WTC11 (cell line): ENCODE measurements at regions not wholly inside any gene's neighbourhood (a gene's known extent, or its start where the extent isn't known, plus 50 kb on each side); places are given as distances from the start of the nearest gene placed in this dataset.

ENCODE experiments used
- ATAC-seq: fragments of 200-7000 bp; cut with Tn5 transposase; 2 replicates; pipeline ENCODE4 v1.10.0; 2021; ENCODE audit warnings: mild to moderate bottlenecking, moderate library complexity
- CTCF ChIA-PET: fragments of 300-600 bp; sonication (Branson Sonifier 250); formaldehyde crosslinking; loops from one replicate; lab custom pipeline; 2021; ENCODE audit warnings: antibody characterized with exemption; lab: Charles Lee
- POLR2A ChIA-PET: fragments of 350-600 bp; sonication (Branson Sonifier 250); formaldehyde crosslinking; loops from one replicate; lab custom pipeline; 2021; ENCODE audit warnings: antibody characterized with exemption; lab: Charles Lee
- DNase-seq: peaks from one replicate; pipeline ENCODE4 v3.0.0; 2021; ENCODE audit warnings: low spot score
- H3K27ac Mint-ChIP-seq: 2 replicates; pipeline ENCODE4 v1.8.0; 2021; ENCODE audit warnings: mixed read lengths
- H3K27me3 Mint-ChIP-seq: 2 replicates; pipeline ENCODE4 v1.8.0; 2021; ENCODE audit warnings: low read depth, mild to moderate bottlenecking, moderate library complexity, mixed read lengths
- H3K36me3 Mint-ChIP-seq: 2 replicates; pipeline ENCODE4 v1.8.0; 2021; ENCODE audit warnings: mixed read lengths
- H3K4me1 Mint-ChIP-seq: 2 replicates; pipeline ENCODE4 v1.8.0; 2022; ENCODE audit warnings: mixed read lengths
- H3K4me3 Mint-ChIP-seq: 2 replicates; pipeline ENCODE4 v1.8.0; 2021; ENCODE audit warnings: mild to moderate bottlenecking, moderate library complexity, mixed read lengths
- H3K9me3 Mint-ChIP-seq: 2 replicates; pipeline ENCODE4 v1.8.0; 2021; ENCODE audit warnings: mixed read lengths
- ATF6 ChIP-seq: sonication (generic); formaldehyde crosslinking; IDR thresholded peaks from 2 replicates; pipeline ENCODE4 v1.8.1; 2023; ENCODE audit warnings: mild to moderate bottlenecking, missing genetic modification reagents
- E2F5 ChIP-seq: sonication (generic); formaldehyde crosslinking; IDR thresholded peaks from 2 replicates; pipeline ENCODE4 v1.8.1; 2022; ENCODE audit warnings: mild to moderate bottlenecking, moderate library complexity, missing genetic modification reagents
- EMX1 ChIP-seq: fragments of 250-450 bp; sonication (Bioruptor Pico); IDR thresholded peaks from 2 replicates; pipeline ENCODE4 v1.8.0; 2021; ENCODE audit warnings: mild to moderate bottlenecking
- ERG ChIP-seq: fragments of 250-450 bp; sonication (Bioruptor Pico); IDR thresholded peaks from 2 replicates; pipeline ENCODE4 v1.8.0; 2021; ENCODE audit warnings: mild to moderate bottlenecking
- ESRRA ChIP-seq: sonication (generic); formaldehyde crosslinking; IDR thresholded peaks from 2 replicates; pipeline ENCODE4 v1.8.1; 2022; ENCODE audit warnings: mild to moderate bottlenecking, missing genetic modification reagents, borderline replicate concordance
- FOXP1 ChIP-seq: sonication (generic); formaldehyde crosslinking; IDR thresholded peaks from 2 replicates; pipeline ENCODE4 v1.8.0; 2022; ENCODE audit warnings: missing genetic modification reagents, mild to moderate bottlenecking, moderate library complexity, borderline replicate concordance
- GABPB1 ChIP-seq: sonication (generic); formaldehyde crosslinking; IDR thresholded peaks from 2 replicates; pipeline ENCODE4 v1.8.1; 2023; ENCODE audit warnings: mild to moderate bottlenecking, missing genetic modification reagents
- HMGA2 ChIP-seq: fragments of 250-450 bp; sonication (Bioruptor Pico); IDR thresholded peaks from 2 replicates; pipeline ENCODE4 v1.4.0; 2021; ENCODE audit warnings: mild to moderate bottlenecking, moderate library complexity
- HMGXB4 ChIP-seq: sonication (generic); formaldehyde crosslinking; IDR thresholded peaks from 2 replicates; pipeline ENCODE4 v1.8.1; 2023; ENCODE audit warnings: mild to moderate bottlenecking, moderate library complexity, missing genetic modification reagents
- IRF1 ChIP-seq: sonication (generic); formaldehyde crosslinking; IDR thresholded peaks from 2 replicates; pipeline ENCODE4 v1.8.0; 2023; ENCODE audit warnings: missing genetic modification reagents
- MAX ChIP-seq: sonication (generic); formaldehyde crosslinking; IDR thresholded peaks from 2 replicates; pipeline ENCODE4 v1.8.0; 2022; ENCODE audit warnings: mild to moderate bottlenecking, missing genetic modification reagents
- MLX ChIP-seq: sonication (generic); formaldehyde crosslinking; IDR thresholded peaks from 2 replicates; pipeline ENCODE4 v1.8.1; 2023; ENCODE audit warnings: mild to moderate bottlenecking, missing genetic modification reagents, moderate library complexity
- NR3C1 ChIP-seq: sonication (generic); formaldehyde crosslinking; conservative IDR thresholded peaks from 2 replicates; pipeline ENCODE4 v1.8.1; 2023; ENCODE audit warnings: low read depth, mild to moderate bottlenecking, missing genetic modification reagents
- PREB ChIP-seq: sonication (generic); formaldehyde crosslinking; IDR thresholded peaks from 2 replicates; pipeline ENCODE4 v1.8.1; 2022; ENCODE audit warnings: mild to moderate bottlenecking, missing genetic modification reagents, moderate library complexity, borderline replicate concordance
- SMAD4 ChIP-seq: sonication (generic); formaldehyde crosslinking; IDR thresholded peaks from 2 replicates; pipeline ENCODE4 v1.8.0; 2022; ENCODE audit warnings: mild to moderate bottlenecking, missing genetic modification reagents
- STAT6 ChIP-seq: sonication (generic); formaldehyde crosslinking; conservative IDR thresholded peaks from 2 replicates; pipeline ENCODE4 v1.8.1; 2023; ENCODE audit warnings: mild to moderate bottlenecking, low read depth, missing genetic modification reagents, moderate library complexity
- ZNF121 ChIP-seq: sonication (generic); formaldehyde crosslinking; IDR thresholded peaks from 2 replicates; pipeline ENCODE4 v1.8.0; 2023; ENCODE audit warnings: missing genetic modification reagents
- ZNF425 ChIP-seq: fragments of 250-450 bp; sonication (Bioruptor Pico); conservative IDR thresholded peaks from 2 replicates; pipeline ENCODE4 v1.9.0; 2021; ENCODE audit warnings: mild to moderate bottlenecking
- ZSCAN18 ChIP-seq: fragments of 250-450 bp; sonication (Bioruptor Pico); IDR thresholded peaks from 2 replicates; pipeline ENCODE4 v2.1.2; 2022; ENCODE audit warnings: mild to moderate bottlenecking, moderate library complexity

- TF ChIP-seq ZSCAN18 (CRISPR knock-in tag) = no peak
Observed at GRCh38 chr12:91309450-91309849, 126.8 kb upstream of the DCN start (continued).

- ChIA-PET POLR2A (no interaction called here), CTCF (interaction anchor here (0.6 kb wide), 1 partner anchor 330 kb away, joined by 3 read pairs; no protein-coding TSS in a partner anchor)
- no peaks in the 10 kb centered on the region for H3K36me3 Mint-ChIP-seq
- H3K4me1 Mint-ChIP-seq = peaks cover 17% of the 10 kb centered on the region
- no peak overlapping the region for H3K27ac Mint-ChIP-seq
- no peaks in the 10 kb centered on the region for H3K27me3 Mint-ChIP-seq
- no peak overlapping the region for H3K4me3 Mint-ChIP-seq
- DNase-seq (no peak), ATAC-seq (no peak)
- H3K9me3 Mint-ChIP-seq = peaks cover 4% of the 10 kb centered on the region; the same call in 1 of the 2 replicates
- no peak for TF ChIP-seq NR3C1 (CRISPR knock-in tag)
- no peak for TF ChIP-seq SMAD4 (CRISPR knock-in tag)
- no peak for TF ChIP-seq HMGA2
- no peak for TF ChIP-seq HMGXB4 (CRISPR knock-in tag)
- TF ChIP-seq STAT6 (CRISPR knock-in tag) = no peak
- no peak for TF ChIP-seq ZNF425 (CRISPR knock-in tag)
- no peak for TF ChIP-seq EMX1
- no peak for TF ChIP-seq ATF6 (CRISPR knock-in tag)
- TF ChIP-seq FOXP1 (CRISPR knock-in tag) = no peak
- no peak for TF ChIP-seq IRF1
- TF ChIP-seq E2F5 = no peak
- TF ChIP-seq ZNF121 (CRISPR knock-in tag) = no peak
- TF ChIP-seq ERG (CRISPR knock-in tag) = no peak
- no peak for TF ChIP-seq MLX (CRISPR knock-in tag)
- TF ChIP-seq GABPB1 = no peak
- no peak for TF ChIP-seq PREB (CRISPR knock-in tag)
- TF ChIP-seq ESRRA = no peak
- no peak for TF ChIP-seq MAX (CRISPR knock-in tag)
Observed at GRCh38 chr12:91307957-91308670, 125.5 kb upstream of the DCN start.
